ENCODE measurements at regions not wholly inside any gene's neighbourhood (a gene's known extent, or its start where the extent isn't known, plus 50 kb on each side); places are given as distances from the start of the nearest gene placed in this dataset.

DNA sequence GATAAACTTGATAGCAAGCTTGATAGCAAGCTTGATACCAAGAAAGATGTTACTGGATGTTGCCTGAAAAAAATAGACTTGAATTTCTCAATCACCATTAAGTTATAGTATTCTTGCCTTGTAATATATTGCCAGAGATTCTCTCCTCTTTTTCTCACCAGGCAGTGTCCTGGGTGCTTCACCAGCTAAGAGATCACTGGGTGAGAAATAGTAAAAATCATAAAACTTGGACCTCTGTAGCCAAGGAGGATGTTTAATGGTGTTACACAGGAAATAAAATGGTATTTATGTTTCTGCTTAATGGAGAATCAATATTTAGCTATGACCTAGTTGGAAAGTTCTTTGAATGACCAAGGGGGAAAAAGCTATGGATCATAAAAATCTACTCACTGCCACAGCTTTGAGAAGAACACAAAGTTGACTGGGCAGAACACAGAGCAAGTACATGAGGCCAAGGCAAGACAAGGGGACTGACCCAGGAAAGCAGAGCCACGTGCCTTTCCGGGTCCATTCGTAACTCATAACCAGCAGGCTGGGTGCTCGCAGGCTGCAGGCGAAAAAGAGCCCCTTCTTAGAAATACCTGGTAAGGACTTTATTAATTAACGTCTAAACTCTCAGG, 129.4 kb upstream of the HNMT start:
- TF ChIP-seq, protein P1, sequence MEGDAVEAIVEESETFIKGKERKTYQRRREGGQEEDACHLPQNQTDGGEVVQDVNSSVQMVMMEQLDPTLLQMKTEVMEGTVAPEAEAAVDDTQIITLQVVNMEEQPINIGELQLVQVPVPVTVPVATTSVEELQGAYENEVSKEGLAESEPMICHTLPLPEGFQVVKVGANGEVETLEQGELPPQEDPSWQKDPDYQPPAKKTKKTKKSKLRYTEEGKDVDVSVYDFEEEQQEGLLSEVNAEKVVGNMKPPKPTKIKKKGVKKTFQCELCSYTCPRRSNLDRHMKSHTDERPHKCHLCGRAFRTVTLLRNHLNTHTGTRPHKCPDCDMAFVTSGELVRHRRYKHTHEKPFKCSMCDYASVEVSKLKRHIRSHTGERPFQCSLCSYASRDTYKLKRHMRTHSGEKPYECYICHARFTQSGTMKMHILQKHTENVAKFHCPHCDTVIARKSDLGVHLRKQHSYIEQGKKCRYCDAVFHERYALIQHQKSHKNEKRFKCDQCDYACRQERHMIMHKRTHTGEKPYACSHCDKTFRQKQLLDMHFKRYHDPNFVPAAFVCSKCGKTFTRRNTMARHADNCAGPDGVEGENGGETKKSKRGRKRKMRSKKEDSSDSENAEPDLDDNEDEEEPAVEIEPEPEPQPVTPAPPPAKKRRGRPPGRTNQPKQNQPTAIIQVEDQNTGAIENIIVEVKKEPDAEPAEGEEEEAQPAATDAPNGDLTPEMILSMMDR (IDR thresholded peaks at IDR 0.05; ENCODE audit: low read depth, low read length) = no peak
- no peak overlapping the region for H3K4me3 ChIP-seq (ENCODE audit: low read depth, low read length)

GRCh38 chr2:137836671-137837070, 127.6 kb upstream of the HNMT start:
- no peak overlapping the region for H3K4me3 ChIP-seq (ENCODE audit: low read depth, low read length)
- TF ChIP-seq, protein P1 (IDR thresholded peaks at IDR 0.05; ENCODE audit: low read depth, low read length) = no peak

DNA sequence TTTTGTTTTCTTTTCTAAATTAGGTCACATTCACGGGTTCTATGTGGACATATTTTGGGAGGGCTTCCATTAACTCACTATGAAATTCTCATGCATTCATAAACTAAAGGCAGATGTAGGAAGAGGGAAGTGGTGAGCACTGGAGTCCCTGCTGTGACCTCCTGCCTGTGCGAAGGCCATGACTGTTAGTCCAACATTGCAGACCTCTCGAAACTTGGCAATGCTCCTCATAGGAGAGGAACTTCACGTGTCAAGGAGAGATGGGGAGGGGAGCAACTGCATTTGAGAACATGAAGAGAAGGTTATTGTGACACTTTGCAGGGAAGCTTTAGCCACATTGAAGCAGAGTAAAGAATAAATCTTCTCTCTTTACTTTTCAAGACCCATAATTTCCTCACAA, 126.4 kb upstream of the HNMT start:
- TF ChIP-seq, protein P1 (IDR thresholded peaks at IDR 0.05; ENCODE audit: low read depth, low read length) = no peak
- H3K4me3 ChIP-seq (ENCODE audit: low read depth, low read length) = no peak overlapping the region

GRCh38 chr2:137838255-137839092, 125.8 kb upstream of the HNMT start:
- no peak overlapping the region for H3K4me3 ChIP-seq (ENCODE audit: low read depth, low read length)
- TF ChIP-seq, protein P1 (IDR thresholded peaks at IDR 0.05; ENCODE audit: low read depth, low read length) = peak; percentile 38; the same call in 1 of the 2 replicates

DNA sequence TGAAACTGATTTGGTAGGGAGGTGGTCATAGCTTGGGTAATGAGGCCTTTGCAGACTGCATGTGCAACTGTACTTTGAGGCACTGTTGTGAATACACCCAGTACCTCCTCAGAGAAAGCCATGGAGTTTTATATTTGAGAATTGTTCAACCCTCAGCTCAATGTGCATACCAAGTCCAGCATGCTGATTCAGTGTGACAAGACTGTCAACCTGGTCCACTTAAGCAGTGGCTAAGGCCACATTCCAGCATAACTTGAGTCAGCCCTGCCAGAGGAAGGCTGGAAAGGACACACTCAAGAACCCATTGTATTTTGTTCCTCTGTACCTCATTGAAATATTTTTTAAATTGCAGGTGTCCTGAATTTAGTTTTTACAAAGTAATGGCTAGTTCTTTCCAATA, 121.8 kb upstream of the HNMT start:
- TF ChIP-seq, protein P1 (IDR thresholded peaks at IDR 0.05; ENCODE audit: low read depth, low read length) = no peak

GRCh38 chr2:137842952-137843351, 121.3 kb upstream of the HNMT start:
- no peak overlapping the region for H3K4me3 ChIP-seq (ENCODE audit: low read depth, low read length)
- TF ChIP-seq, protein P1 (IDR thresholded peaks at IDR 0.05; ENCODE audit: low read depth, low read length) = no peak

More for the DNA sequence above, 121.8 kb upstream of the HNMT start:
- no peak overlapping the region for H3K4me3 ChIP-seq (ENCODE audit: low read depth, low read length)

GRCh38 chr2:137845422-137845821, 118.9 kb upstream of the HNMT start:
- H3K4me3 ChIP-seq (ENCODE audit: low read depth, low read length) = no peak overlapping the region
- TF ChIP-seq, protein P1 (IDR thresholded peaks at IDR 0.05; ENCODE audit: low read depth, low read length) = no peak

Measured in WI38 (cell line).